ENCODE measurements at regions not wholly inside any gene's neighbourhood (a gene's known extent, or its start where the extent isn't known, plus 50 kb on each side); places are given as distances from the start of the nearest gene placed in this dataset.

DNA sequence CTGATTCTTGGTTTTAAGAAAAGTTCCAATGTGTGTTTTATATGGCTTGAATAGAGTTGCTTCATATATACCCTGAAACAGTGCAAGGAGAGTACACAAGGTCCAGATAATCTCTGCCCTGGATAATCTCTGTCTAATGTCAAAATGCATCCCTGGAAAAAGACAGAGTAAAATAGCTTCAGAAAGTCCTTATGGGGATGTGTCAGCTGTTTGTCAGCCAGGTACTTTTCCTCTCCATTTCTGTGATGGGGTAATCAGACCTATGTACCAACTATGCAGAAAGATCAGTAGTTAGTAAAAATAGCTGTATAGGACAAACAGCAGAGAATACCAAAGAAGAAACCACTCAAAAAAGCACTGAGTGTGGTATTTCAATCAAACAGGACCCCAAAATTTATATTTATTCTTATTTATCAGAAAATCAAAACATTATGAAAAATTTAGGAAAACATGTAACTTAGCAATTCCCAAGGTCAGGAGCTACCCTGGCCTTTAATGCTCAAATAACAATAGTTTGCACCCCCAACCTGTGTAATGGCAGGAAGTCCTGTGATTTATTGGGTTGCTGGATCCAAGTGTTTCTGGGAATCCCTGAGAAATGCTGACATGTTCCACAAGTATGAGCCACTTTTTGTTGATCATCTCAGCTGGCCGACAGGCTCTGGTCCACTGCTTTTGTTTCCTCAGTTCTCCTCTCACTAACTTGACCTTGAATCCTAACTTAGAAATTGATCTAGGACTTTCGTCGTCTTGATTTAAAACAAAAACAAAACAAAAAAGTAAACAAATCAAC is 69.6 kb downstream of the MDH1 start:
- no peak for DNase-seq

DNA sequence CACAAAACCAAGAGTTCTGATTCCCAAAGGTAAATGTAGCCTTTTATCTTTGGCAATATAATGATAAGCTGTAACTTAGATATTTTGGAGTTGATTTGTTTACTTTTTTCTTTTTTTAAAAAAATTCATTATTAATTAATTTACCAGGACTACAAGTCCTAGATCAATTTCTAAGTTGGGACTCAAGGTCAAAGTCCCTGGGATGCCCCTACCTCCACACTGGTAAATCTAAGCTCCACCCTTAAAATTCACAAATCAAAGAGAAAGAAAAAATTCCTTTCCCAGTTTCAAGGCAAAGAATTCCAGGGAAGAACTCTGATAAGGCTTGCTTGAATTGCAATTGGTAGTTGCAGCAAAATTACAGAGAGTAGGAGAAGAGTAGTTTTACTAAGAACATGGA is 71.3 kb downstream of the MDH1 start:
- DNase-seq: no peak

DNA sequence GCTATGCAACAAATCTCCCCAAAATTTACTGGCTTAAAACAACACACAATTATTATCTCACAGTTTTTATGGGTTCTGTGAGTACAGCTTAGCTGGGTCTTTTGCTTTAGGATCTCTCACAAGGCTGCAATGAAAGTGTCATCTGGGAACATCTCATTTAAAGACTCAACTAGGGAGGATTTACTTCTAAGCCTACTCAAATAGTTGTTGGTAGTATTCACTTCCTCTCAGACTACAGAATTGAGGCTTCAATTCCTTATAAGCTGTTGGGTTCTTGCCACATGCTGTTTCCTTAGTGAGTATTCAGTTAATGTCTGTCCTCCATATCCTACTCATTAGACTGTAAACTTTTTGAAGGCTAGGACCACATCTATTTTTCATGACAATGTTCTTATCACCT is 72.3 kb downstream of the MDH1 start:
- DNase-seq: no peak

DNA sequence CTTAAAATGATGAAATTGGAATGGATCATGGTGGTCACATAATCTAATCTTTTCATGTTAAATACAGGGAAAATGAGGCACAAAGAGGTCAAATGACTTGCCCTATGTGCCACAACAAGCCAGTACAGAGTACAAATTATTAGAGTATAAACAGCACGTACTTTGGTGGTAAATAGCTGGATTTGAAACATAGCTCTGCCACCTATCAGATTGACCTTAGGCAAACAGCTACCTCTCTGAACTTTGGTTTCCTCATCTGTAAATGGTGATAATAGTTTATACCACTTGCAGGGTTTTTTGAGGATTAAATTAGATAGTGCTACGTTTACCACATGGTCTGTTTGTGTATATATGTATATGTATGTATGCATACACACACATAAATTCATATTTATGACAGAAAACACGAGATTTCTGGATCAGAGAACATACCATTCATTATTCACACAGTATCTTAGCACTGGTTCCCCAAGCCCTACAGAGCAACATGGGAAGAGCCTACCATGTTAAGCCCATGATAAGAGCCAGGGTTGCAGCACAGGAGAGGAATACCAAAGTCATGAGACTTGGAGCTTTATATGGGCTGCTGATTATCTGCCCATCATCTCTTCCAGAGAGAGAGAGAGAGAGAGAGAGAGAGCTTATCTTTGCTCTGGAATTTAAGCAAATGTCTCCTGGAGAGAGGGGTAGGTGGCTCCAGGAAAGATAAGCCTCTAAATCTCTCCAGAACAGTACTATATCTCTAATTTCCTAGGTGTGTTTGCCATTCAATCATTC is 73.5 kb downstream of the MDH1 start:
- no peak for DNase-seq

DNA sequence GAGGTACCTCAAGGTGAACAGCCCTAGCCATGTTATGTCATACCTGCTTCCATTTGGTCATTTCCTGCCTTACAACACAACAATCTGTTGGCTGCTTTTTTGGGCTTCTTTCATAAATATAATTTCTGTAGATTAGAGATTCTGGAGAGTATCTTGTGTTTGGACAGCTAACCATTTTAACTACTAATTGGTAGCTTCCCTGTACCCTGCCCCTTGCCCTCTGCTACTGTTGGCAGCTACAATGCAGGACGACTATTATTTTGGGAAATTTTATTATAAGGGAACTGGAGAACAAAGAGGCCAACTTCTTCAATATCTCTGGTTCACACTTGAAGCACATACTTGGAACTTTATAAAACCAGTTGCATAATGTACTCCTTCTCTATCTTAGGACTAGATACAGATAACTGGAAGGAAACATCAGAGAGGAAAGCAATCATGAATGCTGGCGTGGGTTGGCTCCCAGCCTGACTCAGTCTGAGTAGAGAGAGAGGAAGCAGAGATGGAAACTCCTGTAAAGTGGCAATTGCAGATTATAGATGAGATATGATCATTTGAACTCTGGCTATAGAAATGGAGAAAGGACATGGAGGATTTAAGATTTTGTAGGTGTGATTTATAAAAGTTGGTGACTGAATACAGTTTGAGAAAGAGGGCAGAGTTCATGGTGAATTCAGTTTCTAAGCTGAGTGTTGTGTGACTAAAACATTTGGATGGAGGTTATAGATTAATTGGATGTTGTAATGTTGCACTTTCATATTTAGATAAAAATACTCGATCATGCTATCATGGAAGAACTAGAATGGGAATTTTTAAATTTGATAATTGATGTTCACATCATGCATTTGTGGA is 74.5 kb downstream of the MDH1 start:
- DNase-seq: no peak

DNA sequence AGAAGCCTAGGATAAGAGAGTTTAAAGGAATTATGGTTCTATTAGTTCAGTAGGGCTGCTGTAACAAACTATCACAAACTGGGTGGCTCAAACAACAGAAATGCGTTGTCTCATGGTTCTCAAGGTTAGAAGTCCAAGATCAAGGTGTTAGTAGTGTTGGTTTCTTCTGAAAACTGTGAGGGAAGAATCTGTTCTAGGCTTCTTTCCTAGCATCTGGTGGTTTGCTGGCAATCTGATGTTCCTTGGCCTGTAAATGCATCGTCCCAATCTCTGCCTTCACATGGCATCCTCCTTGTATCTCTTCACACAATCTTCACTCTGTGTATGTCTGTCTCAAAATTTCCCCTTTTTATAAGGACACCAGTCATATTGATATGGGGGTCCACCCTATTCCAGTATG is 76.3 kb downstream of the MDH1 start:
- DNase-seq: no peak

DNA sequence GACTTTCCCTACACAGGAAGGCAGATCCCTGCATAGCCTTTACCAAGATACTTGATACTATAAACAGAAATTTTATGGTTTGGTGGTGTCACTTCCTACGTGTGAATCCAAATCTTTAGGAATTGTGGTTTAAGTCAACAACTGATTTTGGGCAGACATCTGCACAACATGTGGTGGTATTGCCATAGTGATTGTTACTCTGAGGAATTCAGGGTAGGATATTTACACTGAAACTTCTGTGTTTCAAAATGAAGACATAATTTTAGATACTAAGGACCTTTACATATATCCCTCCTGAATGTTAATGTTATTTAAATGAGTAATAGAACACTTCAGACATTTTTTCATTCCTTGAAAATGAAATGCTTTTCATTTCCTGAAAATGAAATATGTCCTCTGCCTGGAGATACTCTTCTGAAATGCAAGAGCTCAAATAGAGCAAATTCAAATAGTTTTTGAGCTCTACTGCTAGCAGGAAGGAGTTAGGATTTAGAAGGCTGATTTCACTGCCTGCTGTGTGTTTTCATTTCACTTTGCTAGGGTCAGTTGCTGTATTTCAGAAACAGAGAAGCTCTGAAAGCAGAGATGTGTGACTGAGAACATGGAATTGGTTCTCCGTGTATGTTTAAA is 77.2 kb downstream of the MDH1 start:
- no peak for DNase-seq

DNA sequence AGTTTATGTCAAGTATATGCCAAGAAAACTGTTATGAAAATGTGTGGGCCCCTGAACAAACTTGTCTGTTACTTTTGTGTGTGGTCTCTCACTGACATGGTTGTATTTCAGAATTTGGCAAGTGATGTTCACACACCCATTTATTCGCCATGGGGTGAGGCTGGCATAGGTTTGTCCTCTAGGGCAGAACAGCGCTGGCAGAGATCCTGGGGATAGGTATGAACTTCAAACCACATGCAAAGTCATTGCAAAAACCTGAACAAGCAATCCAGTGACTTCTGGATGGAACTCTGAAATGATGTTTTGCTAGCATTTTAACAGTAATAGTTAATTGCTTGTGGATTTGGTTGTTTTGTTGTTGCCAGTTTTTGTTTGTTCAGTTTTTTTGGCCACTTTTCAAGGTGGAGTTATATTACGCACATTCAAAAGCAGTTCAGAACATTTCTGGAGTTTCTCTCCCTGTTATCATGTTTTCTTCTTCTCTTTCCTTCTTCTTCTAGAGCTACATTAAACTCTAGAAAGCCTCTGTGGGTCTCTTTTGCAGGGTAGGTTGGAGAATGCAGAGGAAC is 78.5 kb downstream of the MDH1 start:
- no peak for DNase-seq

DNA sequence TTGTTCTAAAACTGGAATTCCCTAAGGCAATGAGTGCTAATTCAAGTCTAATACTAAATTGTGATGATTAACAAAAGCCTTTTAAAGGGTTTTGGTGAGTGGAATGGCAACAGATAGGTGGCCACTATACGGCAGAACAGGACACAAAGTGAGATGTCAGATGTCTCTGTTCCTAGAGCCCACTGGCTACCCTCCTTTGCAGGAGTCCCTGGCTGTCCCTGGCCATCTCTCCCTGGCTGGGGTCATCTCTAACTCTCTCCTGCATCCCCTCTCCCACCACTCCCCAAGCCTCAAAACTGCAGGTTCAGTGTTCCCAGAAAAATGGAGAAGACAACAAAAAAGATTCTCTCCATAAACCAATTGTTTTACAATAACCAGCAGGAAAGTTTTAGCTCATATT is 79.2 kb downstream of the MDH1 start:
- DNase-seq: no peak

DNA sequence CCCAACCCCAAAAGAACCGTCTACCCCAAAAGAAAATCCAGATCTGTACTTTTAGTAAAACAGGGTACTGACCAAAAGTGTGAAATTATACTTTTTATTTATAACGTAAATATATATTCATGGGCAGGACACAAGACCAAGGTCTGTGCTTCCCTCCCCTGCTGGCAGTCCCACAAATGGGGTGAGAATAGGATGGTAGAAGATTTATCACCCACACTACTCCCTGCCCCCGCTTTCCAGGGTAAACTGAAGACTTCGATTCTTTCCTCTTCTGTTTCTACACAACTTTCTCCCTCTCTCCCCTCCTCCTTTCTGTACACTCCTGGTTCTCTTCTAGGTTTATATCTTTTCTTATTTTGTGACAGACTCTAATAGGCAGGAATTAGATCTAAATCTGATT is 79.7 kb downstream of the MDH1 start:
- no peak for DNase-seq

DNA sequence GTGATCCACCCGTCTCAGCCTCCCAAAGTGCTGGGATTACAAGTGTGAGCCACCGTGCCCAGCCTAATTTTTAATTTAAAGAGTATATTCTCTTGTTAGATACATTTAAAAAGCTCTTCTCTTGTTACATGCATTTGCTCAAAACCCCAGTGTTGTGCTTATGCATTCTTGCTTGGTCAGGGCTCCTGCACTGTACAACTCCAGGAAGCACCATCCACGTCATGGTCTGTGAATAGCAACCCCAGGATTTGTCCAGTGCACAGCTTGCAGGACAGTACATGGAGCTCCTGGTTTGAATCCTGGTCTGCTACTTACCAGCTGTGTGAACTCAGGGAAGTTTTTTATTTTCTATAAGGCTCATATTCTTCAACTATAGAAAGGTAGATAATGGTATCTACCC is 80.8 kb downstream of the MDH1 start:
- DNase-seq: no peak

DNA sequence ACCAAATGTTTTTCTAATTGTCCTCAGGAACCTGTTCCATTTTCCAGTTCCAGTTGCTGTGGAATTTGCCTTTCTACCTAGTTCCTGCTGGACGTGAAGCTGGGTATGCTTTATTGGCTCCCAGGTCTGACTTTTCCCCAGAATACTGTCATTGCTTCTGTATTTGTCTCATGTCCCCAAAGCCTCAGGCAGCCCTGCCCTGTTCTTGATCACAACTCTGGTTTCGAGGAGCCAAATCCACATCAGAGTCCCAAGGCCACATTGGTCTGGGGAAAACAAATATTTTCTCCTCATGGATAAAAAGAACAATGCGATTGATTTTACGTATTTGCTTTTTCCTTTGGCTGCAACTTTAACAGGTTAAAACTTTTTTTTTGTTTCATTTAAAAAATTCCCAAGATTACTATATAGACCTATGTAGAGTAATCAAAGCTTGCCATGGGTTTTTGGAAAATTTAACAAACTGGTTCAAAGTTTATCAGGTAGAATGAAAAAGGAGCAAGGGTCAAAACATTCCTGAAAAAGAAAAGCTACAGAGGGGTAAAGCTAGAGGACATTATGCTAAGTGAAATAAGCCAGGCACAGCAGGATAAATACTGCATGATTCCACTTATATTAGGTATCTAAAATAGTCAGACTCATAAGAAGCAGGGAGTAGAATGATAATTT is 85.2 kb downstream of the MDH1 start:
- no peak for DNase-seq

DNA sequence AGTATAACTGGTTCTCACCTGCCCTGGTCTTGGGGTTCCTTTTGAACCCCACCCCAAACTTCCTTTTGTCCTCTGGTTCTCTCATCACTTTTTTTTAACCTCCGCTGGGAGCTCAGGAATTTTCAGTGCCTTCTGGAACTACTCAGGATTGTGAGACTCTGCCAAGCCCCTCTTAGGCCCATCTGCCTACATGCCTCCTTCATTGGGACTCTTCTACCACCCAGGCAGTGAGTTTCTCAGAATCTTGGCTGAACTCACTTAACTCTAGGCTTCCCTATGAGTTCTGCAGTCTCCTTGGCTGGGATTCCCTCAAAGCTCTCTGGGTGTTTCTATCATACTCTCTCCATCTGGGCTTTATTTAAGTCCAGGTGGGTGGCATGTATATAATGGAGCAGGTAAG is 86.3 kb downstream of the MDH1 start:
- DNase-seq: no peak

DNA sequence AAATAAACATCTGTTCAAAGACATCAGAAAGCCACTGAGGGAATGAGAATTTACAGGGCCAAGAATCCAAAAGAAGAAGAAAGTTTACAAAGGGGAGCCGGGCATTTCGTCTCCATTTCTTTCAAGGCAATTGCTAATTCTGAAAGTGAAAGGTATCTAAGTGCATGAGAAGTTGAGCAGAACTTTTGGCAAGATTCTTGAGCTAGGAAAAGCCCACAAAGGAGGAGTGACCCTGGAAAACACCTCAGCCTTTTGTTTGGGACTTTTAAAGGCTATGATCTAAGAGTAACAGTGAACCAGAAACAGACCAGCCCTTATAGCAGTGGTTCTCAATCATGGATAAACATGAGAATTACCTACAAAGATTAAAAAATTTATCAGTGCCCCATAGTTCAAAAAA is 87.4 kb downstream of the MDH1 start:
- DNase-seq: no peak

DNA sequence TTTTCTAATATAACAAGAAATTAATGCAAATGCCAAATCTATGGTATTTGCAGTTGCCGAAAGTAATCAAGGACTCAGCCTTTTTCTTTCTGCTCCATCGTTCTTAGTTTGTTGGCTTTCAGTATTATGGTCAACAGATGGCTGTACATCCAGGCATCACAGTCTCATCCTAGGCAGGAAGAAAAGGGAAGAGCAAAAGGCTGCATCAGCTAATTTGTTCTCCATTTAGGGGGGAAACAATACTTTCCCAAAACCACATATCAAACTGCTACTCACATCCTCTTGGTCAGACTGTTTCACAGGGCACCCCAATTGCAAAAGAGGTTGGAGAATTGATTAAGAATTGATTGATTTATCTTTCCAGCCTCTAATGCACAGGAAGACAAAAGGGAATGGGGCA is 89.3 kb downstream of the MDH1 start:
- DNase-seq: no peak

DNA sequence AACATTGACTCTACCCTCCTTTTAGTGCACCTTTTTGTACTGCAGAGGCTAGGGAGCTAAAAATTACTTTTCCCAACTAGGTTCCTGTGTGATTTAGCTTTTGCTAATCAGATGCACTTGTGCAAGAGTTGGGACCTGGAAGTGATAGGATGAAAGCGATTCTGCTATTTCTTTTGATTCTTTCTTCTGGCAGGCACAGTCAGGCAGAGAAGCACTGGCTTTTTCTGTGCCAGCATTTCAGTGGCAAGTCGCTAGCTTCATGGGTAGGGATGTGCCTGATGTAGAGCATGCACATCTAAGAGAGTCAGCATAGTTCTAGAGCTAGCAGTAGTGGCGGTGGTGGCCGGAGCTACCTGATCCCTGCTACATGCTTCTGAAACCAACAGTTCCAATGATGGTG is 89.8 kb downstream of the MDH1 start:
- no peak for DNase-seq

DNA sequence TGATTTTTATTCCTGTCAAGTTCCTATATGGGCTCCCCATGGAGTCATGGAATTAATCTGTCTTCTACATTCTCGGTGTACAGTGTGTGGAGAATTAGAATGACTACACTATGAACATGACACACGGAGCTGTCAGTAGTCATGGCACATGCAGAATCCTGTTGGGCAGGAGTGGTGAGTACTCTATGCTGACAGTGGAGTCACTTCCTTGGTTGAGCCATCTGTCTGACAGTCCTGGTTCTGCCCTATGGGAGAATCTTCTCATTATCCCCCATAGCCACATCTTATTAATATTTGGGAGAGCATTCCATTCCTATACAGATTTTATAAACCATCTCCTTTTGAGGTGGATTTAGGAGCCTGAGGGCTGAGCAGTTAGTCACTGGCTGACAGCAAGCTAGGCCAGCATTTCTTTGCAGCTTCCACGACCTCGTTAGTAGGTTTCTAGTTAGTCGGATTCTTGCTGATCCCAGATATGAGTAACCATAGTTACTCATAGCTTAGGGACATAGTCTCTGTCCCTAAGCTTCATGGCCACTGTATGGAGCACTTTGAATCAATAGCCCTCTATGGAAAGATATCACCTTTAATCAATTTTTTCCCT is 90.6 kb downstream of the MDH1 start:
- DNase-seq: no peak

DNA sequence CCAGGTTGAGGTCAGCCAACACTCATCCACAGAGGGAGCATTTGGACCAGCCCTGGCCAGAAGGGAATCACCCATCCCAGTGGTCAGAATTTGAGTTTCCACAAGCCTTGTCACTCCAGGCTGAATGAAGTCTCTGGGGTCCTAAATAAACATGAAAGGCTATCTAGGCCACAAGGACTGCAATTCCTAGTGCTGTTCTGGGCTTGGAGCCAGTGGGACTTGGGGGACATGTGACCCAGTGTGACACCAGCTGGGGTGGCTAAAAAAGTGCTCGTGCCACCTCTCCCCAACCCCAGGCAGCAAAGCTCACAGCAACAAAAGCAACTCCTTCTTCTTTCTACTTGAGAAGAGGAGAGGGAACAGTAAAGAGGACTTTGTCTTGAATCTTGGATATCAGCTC is 91.7 kb downstream of the MDH1 start:
- no peak for DNase-seq

DNA sequence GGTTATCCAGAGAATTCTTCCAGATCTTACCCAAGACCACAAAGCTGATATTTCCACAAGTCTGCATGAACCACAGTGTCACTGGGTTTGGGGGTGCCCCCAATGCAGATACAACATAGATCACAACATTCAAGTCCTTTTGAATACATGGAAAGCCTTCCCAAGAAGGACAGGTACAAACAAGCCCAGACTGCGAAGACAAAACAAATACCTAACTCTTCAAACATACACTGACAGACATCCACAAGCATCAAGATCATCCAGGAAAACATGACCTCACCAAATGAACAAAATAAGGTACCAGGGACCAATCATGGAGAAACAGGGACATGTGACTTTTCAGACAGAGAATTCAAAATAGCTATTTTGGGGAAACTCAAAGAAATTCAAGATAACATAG is 93.1 kb downstream of the MDH1 start:
- DNase-seq: no peak

DNA sequence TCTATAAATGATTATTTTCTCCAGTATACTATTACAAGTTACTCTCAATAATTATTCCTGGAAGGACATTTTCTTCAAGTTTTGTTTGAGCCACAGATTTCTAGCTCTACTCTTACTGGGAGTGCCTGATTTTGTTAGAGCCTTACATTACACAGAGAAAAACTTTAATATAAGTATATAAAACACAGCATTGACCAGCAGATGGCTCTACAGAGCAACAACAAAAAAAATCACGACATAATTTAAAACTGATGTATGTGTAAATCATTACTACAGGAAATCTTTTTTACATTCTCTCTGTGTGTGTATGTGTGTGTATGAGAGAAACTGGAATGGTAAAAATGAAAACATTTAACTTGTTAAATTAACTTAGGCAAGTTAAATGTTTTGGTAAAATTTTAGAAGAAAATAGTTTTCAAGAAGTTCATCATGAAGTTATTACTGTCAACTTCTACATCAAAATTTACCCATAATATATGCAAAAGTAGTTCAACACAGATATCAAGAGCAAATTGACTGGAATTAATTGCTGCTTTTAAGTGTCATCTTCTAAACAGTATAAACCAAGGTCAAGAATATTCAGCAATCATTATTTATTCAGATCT is 103.3 kb downstream of the MDH1 start:
- no peak for DNase-seq

DNA sequence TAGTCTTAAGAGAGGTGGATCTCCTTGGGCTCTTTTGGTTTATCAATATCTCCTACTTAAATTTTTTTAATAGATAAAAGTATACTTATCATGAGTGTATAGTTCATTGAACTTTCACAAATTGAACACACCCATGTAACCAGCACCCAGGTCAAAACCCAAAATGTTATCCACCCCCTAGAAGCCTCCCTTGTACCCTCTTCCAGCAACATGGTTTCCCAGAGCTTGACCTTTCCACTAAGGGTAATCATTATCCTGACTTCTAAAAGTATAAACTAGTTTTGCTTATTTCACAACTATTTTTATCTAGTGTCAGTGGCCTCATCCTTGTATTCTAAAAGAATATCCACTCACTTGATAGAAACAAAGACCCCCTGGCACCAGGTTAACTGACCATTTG is 106.8 kb downstream of the MDH1 start:
- no peak for DNase-seq
